H9 (cell line): ENCODE measurements at regions not wholly inside any gene's neighbourhood (a gene's known extent, or its start where the extent isn't known, plus 50 kb on each side); places are given as distances from the start of the nearest gene placed in this dataset.

ENCODE experiments used
- DNase-seq: peaks from one replicate; pipeline ENCODE4 v3.0.0-alpha.2; 2017
- H2AFZ ChIP-seq: one replicate; pipeline ENCODE4 v1.6.1; 2013; ENCODE audit warnings: mild to moderate bottlenecking, low read length, control low read depth, moderate library complexity
- H2AK5ac ChIP-seq: 2 replicates; pipeline ENCODE4 v1.6.1; 2013; ENCODE audit warnings: low read length, control low read depth, mixed read lengths; ENCODE audit not compliant: insufficient read length
- H2BK120ac ChIP-seq: one replicate; pipeline ENCODE4 v1.6.1; 2013; ENCODE audit warnings: low read depth, mild to moderate bottlenecking, low read length, control low read depth, inconsistent platforms; ENCODE audit not compliant: poor library complexity, severe bottlenecking
- H2BK12ac ChIP-seq: 2 replicates; pipeline ENCODE4 v1.6.1; 2013; ENCODE audit warnings: low read length, control low read depth, mixed read lengths, low read depth; ENCODE audit not compliant: insufficient read length
- H2BK15ac ChIP-seq: 2 replicates; pipeline ENCODE4 v1.6.1; 2013; ENCODE audit warnings: low read depth, low read length, control low read depth
- H2BK20ac ChIP-seq: one replicate; pipeline ENCODE4 v1.6.1; 2013; ENCODE audit warnings: low read depth, mild to moderate bottlenecking, low read length, control low read depth, inconsistent platforms; ENCODE audit not compliant: poor library complexity, severe bottlenecking
- H2BK5ac ChIP-seq: 2 replicates; pipeline ENCODE4 v1.6.1; 2013; ENCODE audit warnings: low read length, control low read depth, mixed read lengths; ENCODE audit not compliant: insufficient read length
- H3K14ac ChIP-seq: 2 replicates; pipeline ENCODE4 v1.6.1; 2013; ENCODE audit warnings: low read length, control low read depth; ENCODE audit not compliant: insufficient read depth
- H3K18ac ChIP-seq: 2 replicates; pipeline ENCODE4 v1.6.1; 2013; ENCODE audit warnings: low read depth, mild to moderate bottlenecking, mixed read lengths, low read length, control low read depth; ENCODE audit not compliant: insufficient read length
- H3K23ac ChIP-seq: 2 replicates; pipeline ENCODE4 v1.6.1; 2013; ENCODE audit warnings: low read length, control low read depth, mixed read lengths, low read depth; ENCODE audit not compliant: insufficient read length
- H3K23me2 ChIP-seq: 2 replicates; pipeline ENCODE4 v1.6.1; 2013; ENCODE audit warnings: low read depth, mild to moderate bottlenecking, mixed read lengths, low read length, control low read depth; ENCODE audit not compliant: insufficient read length, poor library complexity, severe bottlenecking
- H3K27ac ChIP-seq: 2 replicates; pipeline ENCODE4 v1.5.1; 2013; ENCODE audit warnings: low read length, control low read depth, mixed read lengths, low read depth; ENCODE audit not compliant: insufficient read length
- H3K27me3 ChIP-seq: 2 replicates; pipeline ENCODE4 v1.6.1; 2013; ENCODE audit warnings: low read length, control low read depth, inconsistent platforms; ENCODE audit not compliant: insufficient read depth
- H3K4ac ChIP-seq: 2 replicates; pipeline ENCODE4 v1.6.1; 2013; ENCODE audit warnings: low read depth, mild to moderate bottlenecking, control low read depth, inconsistent platforms, low read length, moderate library complexity
- H3K4me1 ChIP-seq: 2 replicates; pipeline ENCODE4 v1.6.1; 2013; ENCODE audit warnings: low read length, control low read depth, inconsistent platforms; ENCODE audit not compliant: insufficient read depth
- H3K4me2 ChIP-seq: 2 replicates; pipeline ENCODE4 v1.6.1; 2013; ENCODE audit warnings: low read length, control low read depth, mixed read lengths; ENCODE audit not compliant: insufficient read length, insufficient read depth
- H3K56ac ChIP-seq: 2 replicates; pipeline ENCODE4 v1.6.1; 2013; ENCODE audit warnings: low read depth, mild to moderate bottlenecking, mixed read lengths, low read length, control low read depth; ENCODE audit not compliant: insufficient read length
- H3K79me1 ChIP-seq: 2 replicates; pipeline ENCODE4 v1.6.1; 2013; ENCODE audit warnings: low read depth, mild to moderate bottlenecking, moderate library complexity, low read length, control low read depth, inconsistent platforms; ENCODE audit not compliant: insufficient read depth, poor library complexity, severe bottlenecking
- H3K79me2 ChIP-seq: 2 replicates; pipeline ENCODE4 v1.6.1; 2013; ENCODE audit warnings: low read length, control low read depth, inconsistent platforms; ENCODE audit not compliant: insufficient read depth
- H3K9ac ChIP-seq: 2 replicates; pipeline ENCODE4 v1.6.1; 2013; ENCODE audit warnings: low read length, control low read depth, mixed read lengths; ENCODE audit not compliant: insufficient read length; ENCODE audit errors: extremely low read depth
- H3K9me3 ChIP-seq: one replicate; pipeline ENCODE4 v1.6.1; 2013; ENCODE audit warnings: low read depth, low read length, inconsistent platforms; ENCODE audit not compliant: control insufficient read depth
- H3T11ph ChIP-seq: one replicate; pipeline ENCODE4 v1.6.1; 2013; ENCODE audit warnings: mild to moderate bottlenecking, low read length, control low read depth, inconsistent platforms
- H4K20me1 ChIP-seq: one replicate; pipeline ENCODE4 v1.6.1; 2013; ENCODE audit not compliant: control insufficient read depth, insufficient read length, insufficient read depth
- H4K5ac ChIP-seq: 2 replicates; pipeline ENCODE4 v1.6.1; 2013; ENCODE audit warnings: low read depth, mild to moderate bottlenecking, mixed read lengths, low read length, control low read depth; ENCODE audit not compliant: insufficient read length
- H4K8ac ChIP-seq: replicated peaks from 2 replicates; pipeline ENCODE4 v1.6.1; 2013; ENCODE audit warnings: low read length, control low read depth, mixed read lengths, low read depth; ENCODE audit not compliant: insufficient read length
- H4K91ac ChIP-seq: 2 replicates; pipeline ENCODE4 v1.6.1; 2013; ENCODE audit warnings: low read depth, mild to moderate bottlenecking, moderate library complexity, mixed read lengths, low read length, control low read depth; ENCODE audit not compliant: insufficient read length
- H3K27ac Mint-ChIP-seq, 3 experiments: 2 replicates in 2 of 3; 3 replicates in 1 of 3; pipeline ENCODE4 v1.8.0; 2020 to 2021; ENCODE audit warnings: mixed read lengths in 3 of 3, mild to moderate bottlenecking in 1 of 3, moderate library complexity in 1 of 3
- H3K27me3 Mint-ChIP-seq: 2 replicates; pipeline ENCODE4 v1.8.0; 2021; ENCODE audit warnings: low read depth, mild to moderate bottlenecking, moderate library complexity, mixed read lengths
- H3K36me3 Mint-ChIP-seq, 3 experiments: 2 replicates in 2 of 3; 3 replicates in 1 of 3; pipeline ENCODE4 v1.8.0; 2020 to 2021; ENCODE audit warnings: low read depth in 3 of 3, mixed read lengths in 3 of 3; ENCODE audit not compliant: insufficient read depth in 1 of 3
- H3K4me1 Mint-ChIP-seq, 2 experiments: 2 replicates each; pipeline ENCODE4 v1.8.0; 2020; ENCODE audit warnings: mixed read lengths in 2 of 2
- H3K4me3 Mint-ChIP-seq, 2 experiments: 2 replicates in 1 of 2; 3 replicates in 1 of 2; pipeline ENCODE4 v1.8.0; 2020 to 2021; ENCODE audit warnings: mild to moderate bottlenecking in 2 of 2, mixed read lengths in 2 of 2, moderate library complexity in 1 of 2
- H3K9me3 Mint-ChIP-seq, 2 experiments: 2 replicates in 1 of 2; 3 replicates in 1 of 2; pipeline ENCODE4 v1.8.0; 2020; ENCODE audit warnings: mild to moderate bottlenecking in 2 of 2, mixed read lengths in 2 of 2, moderate library complexity in 1 of 2
- CTCF ChIP-seq: fragments of 200-600 bp; sonication (generic); conservative IDR thresholded peaks from 3 replicates; pipeline ENCODE4 v1.8.0; 2021; ENCODE audit warnings: antibody characterized with exemption, mild to moderate bottlenecking
- WGBS: extraction: QIAGEN DNeasy Blood & Tissue Kit; methylation state at CpG from one replicate; pipeline ENCODE4 v1.1.7; 2013; ENCODE audit warnings: missing lambda C conversion rate, low lambda C conversion rate, mixed read lengths; ENCODE audit not compliant: insufficient read length; ENCODE audit errors: extremely low coverage; 5-methylcytosine and 5-hydroxymethylcytosine counted together

GRCh38 chr12:76241371-76241770 is 106.8 kb downstream of the BBS10 start:
- H3K4me2 ChIP-seq, result no peak overlapping the region
- no CpG with 5 or more reads among the region's 1 CpG for WGBS
- no peak overlapping the region for H3K4ac ChIP-seq
- H3K9me3 ChIP-seq, result no peaks in the 10 kb centered on the region
- H4K5ac ChIP-seq, result no peak overlapping the region
- DNase-seq, result no peak
- H3K23me2 ChIP-seq, result no peaks in the 10 kb centered on the region
- H3K4me1 ChIP-seq, result no peaks in the 10 kb centered on the region
- H3T11ph ChIP-seq, result no peak overlapping the region
- no peak overlapping the region for H2AFZ ChIP-seq
- no peak overlapping the region for H2BK15ac ChIP-seq
- no peak overlapping the region for H3K14ac ChIP-seq
- H2AK5ac ChIP-seq, result no peak overlapping the region
- H3K79me2 ChIP-seq, result no peaks in the 10 kb centered on the region
- no peak overlapping the region for H3K56ac ChIP-seq
- no peak overlapping the region for H3K23ac ChIP-seq
- H3K18ac ChIP-seq, result no peak overlapping the region
- Mint-ChIP-seq H3K9me3 (peaks cover 0 to 3% of the 10 kb centered on the region in 2 experiments; a peak in 1 of 5 replicates), H3K27me3 (no peaks in the 10 kb centered on the region), H3K36me3 (peaks cover 0 to 3% (median 0%) of the 10 kb centered on the region in 3 experiments; a peak in 1 of 7 replicates), H3K27ac (no peak overlapping the region), H3K4me1 (no peaks in the 10 kb centered on the region), H3K4me3 (no peak overlapping the region)
- TF ChIP-seq CTCF, result no peak
- H4K8ac ChIP-seq, result no peak overlapping the region
- H2BK120ac ChIP-seq, result no peak overlapping the region
- H2BK20ac ChIP-seq, result no peak overlapping the region
- no peak overlapping the region for H3K27ac ChIP-seq
- H4K91ac ChIP-seq, result no peak overlapping the region
- H4K20me1 ChIP-seq, result no peaks in the 10 kb centered on the region
- no peak overlapping the region for H3K9ac ChIP-seq
- H3K79me1 ChIP-seq, result no peaks in the 10 kb centered on the region
- no peak overlapping the region for H2BK12ac ChIP-seq
- no peaks in the 10 kb centered on the region for H3K27me3 ChIP-seq
- H2BK5ac ChIP-seq, result no peak overlapping the region
